Parathyroid adenoma (tissue), 2 donors: ENCODE measurements at regions not wholly inside any gene's neighbourhood (a gene's known extent, or its start where the extent isn't known, plus 50 kb on each side); places are given as distances from the start of the nearest gene placed in this dataset.

ENCODE experiments used
- H2AFZ ChIP-seq: fragments of 300-600 bp; sonication (generic); one replicate; pipeline ENCODE4 v1.7.0; 2017; ENCODE audit warnings: antibody characterized with exemption, mild to moderate bottlenecking
- H3K27ac ChIP-seq: fragments of 300-600 bp; sonication (generic); one replicate; pipeline ENCODE4 v1.7.0; 2017
- H3K27me3 ChIP-seq: fragments of 300-600 bp; sonication (generic); one replicate; pipeline ENCODE4 v1.7.0; 2017; ENCODE audit warnings: low read length; ENCODE audit not compliant: control insufficient read depth, insufficient read depth
- H3K36me3 ChIP-seq: fragments of 300-600 bp; sonication (generic); one replicate; pipeline ENCODE4 v1.7.0; 2017; ENCODE audit warnings: low read length; ENCODE audit not compliant: control insufficient read depth, insufficient read depth
- H3K4me1 ChIP-seq: fragments of 300-600 bp; sonication (generic); one replicate; pipeline ENCODE4 v1.7.0; 2017; ENCODE audit warnings: control low read depth
- H3K4me2 ChIP-seq: fragments of 300-600 bp; sonication (generic); one replicate; pipeline ENCODE4 v1.7.0; 2017; ENCODE audit warnings: low read length
- H3K4me3 ChIP-seq: fragments of 300-600 bp; sonication (generic); one replicate; pipeline ENCODE4 v1.7.0; 2017; ENCODE audit warnings: low read depth, low read length
- H3K79me2 ChIP-seq: fragments of 300-600 bp; sonication (generic); one replicate; pipeline ENCODE4 v1.7.0; 2017; ENCODE audit warnings: control low read depth
- H3K9ac ChIP-seq: fragments of 300-600 bp; sonication (generic); one replicate; pipeline ENCODE4 v1.7.0; 2017; ENCODE audit warnings: mild to moderate bottlenecking
- H3K9me3 ChIP-seq: fragments of 300-600 bp; sonication (generic); one replicate; pipeline ENCODE4 v1.7.0; 2017; ENCODE audit warnings: low read length; ENCODE audit not compliant: control insufficient read depth
- CTCF ChIP-seq: fragments of 300-600 bp; sonication (generic); IDR thresholded peaks from one replicate; pipeline ENCODE4 v1.7.0; 2017; ENCODE audit warnings: antibody characterized with exemption, mild to moderate bottlenecking
- donor health status: primary hyperparathyroidism.

DNA sequence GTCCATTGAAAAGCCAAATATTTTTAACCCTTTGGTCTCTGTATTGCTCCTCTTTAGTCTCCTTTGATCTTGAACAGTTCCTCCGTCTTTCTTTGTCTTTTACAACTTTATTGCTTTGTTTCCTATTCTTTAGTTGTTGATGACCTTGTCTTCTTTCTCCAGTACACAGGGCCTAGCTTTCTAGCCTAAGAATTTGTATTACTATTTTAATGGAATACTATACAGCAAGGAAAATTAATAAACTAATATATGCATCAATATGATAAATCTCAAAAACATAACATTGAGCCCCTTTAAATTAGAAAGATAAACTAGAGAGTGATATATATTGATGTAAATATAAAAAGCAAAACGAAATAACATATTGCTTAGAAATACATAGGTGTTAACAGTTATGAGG, 88.7 kb downstream of the NR1D2 start:
- Histone ChIP-seq H3K9me3 (peaks cover 3% of the 10 kb centered on the region), H3K9ac (no peak overlapping the region), H3K27ac (no peak overlapping the region), H3K4me2 (no peak overlapping the region), H3K4me3 (no peak overlapping the region), H3K27me3 (no peaks in the 10 kb centered on the region), H2AFZ (no peak overlapping the region), H3K36me3 (no peaks in the 10 kb centered on the region), H3K4me1 (no peaks in the 10 kb centered on the region), H3K79me2 (no peaks in the 10 kb centered on the region)
- TF ChIP-seq CTCF, result no peak

- no peak for TF ChIP-seq CTCF
Observed at GRCh38 chr3:24034464-24034863, 89.4 kb downstream of the NR1D2 start.

DNA sequence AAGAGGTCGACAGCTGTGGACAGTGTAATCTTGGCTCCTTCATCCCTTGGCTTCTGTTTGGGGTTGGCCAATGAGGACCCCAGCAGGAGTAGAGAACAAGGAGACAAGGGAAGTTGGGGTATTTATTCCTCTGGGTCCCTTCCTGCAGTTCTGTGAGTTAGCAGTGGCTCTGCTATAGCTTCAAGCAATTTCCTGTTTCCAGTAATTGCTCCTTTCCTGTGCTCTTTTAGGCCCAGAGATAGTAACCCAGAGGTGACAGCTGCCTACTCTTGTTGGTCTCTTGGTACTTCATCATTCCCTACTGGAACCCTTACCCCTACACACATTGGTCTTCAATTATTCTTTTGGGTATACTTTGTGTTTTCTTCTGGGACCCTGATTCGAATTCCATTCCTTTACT, 92.9 kb downstream of the NR1D2 start:
- H3K79me2 ChIP-seq, result no peaks in the 10 kb centered on the region
- no peak overlapping the region for H2AFZ ChIP-seq
- no peak overlapping the region for H3K4me3 ChIP-seq
- TF ChIP-seq CTCF, result no peak
- no peaks in the 10 kb centered on the region for H3K36me3 ChIP-seq
- H3K9ac ChIP-seq, result no peak overlapping the region
- no peaks in the 10 kb centered on the region for H3K4me1 ChIP-seq
- H3K27ac ChIP-seq, result no peak overlapping the region
- peaks cover 3% of the 10 kb centered on the region for H3K9me3 ChIP-seq
- H3K4me2 ChIP-seq, result no peak overlapping the region
- no peaks in the 10 kb centered on the region for H3K27me3 ChIP-seq

More at GRCh38 chr3:24034464-24034863, 89.4 kb downstream of the NR1D2 start:
- Histone ChIP-seq H2AFZ (no peak overlapping the region), H3K79me2 (no peaks in the 10 kb centered on the region), H3K27me3 (no peaks in the 10 kb centered on the region), H3K9me3 (peaks cover 3% of the 10 kb centered on the region), H3K4me2 (no peak overlapping the region), H3K4me1 (no peaks in the 10 kb centered on the region), H3K4me3 (no peak overlapping the region), H3K9ac (no peak overlapping the region), H3K36me3 (no peaks in the 10 kb centered on the region), H3K27ac (no peak overlapping the region)

- Histone ChIP-seq H3K27ac (no peak overlapping the region), H3K27me3 (no peaks in the 10 kb centered on the region), H3K9ac (no peak overlapping the region), H2AFZ (no peak overlapping the region), H3K4me3 (no peak overlapping the region), H3K36me3 (no peaks in the 10 kb centered on the region), H3K4me1 (no peaks in the 10 kb centered on the region), H3K4me2 (no peak overlapping the region), H3K79me2 (no peaks in the 10 kb centered on the region), H3K9me3 (no peaks in the 10 kb centered on the region)
- TF ChIP-seq CTCF, result no peak
Observed at GRCh38 chr3:24040311-24040710, 95.2 kb downstream of the NR1D2 start.

GRCh38 chr3:24042174-24043059, 97.3 kb downstream of the NR1D2 start:
- H2AFZ ChIP-seq, result no peak overlapping the region
- H3K36me3 ChIP-seq, result no peaks in the 10 kb centered on the region
- no peak overlapping the region for H3K4me2 ChIP-seq
- H3K4me3 ChIP-seq, result no peak overlapping the region
- no peaks in the 10 kb centered on the region for H3K4me1 ChIP-seq
- no peak overlapping the region for H3K9ac ChIP-seq
- TF ChIP-seq CTCF, result no peak
- H3K27ac ChIP-seq, result peak overlapping the region; percentile 48
- no peaks in the 10 kb centered on the region for H3K9me3 ChIP-seq
- H3K27me3 ChIP-seq, result no peaks in the 10 kb centered on the region
- H3K79me2 ChIP-seq, result no peaks in the 10 kb centered on the region
